HL-60 (cell line): ENCODE measurements at regions not wholly inside any gene's neighbourhood (a gene's known extent, or its start where the extent isn't known, plus 50 kb on each side); places are given as distances from the start of the nearest gene placed in this dataset.

Experiments
- DNase-seq, 2 experiments: peaks; one replicate each; pipeline ENCODE4 v3.0.0-alpha.2; 2010 to 2020; ENCODE audit warnings: low read depth in 1 of 2, low spot score in 1 of 2
- H3K27ac ChIP-seq: fragments of 250-450 bp; sonication (Bioruptor Pico); replicated peaks from 2 replicates; pipeline ENCODE4 v1.5.1; 2020; ENCODE audit warnings: mild to moderate bottlenecking, moderate library complexity
- H3K27me3 ChIP-seq: fragments of 250-450 bp; sonication (Bioruptor Pico); 2 replicates; pipeline ENCODE4 v1.5.1; 2021; ENCODE audit warnings: mild to moderate bottlenecking, moderate library complexity; ENCODE audit not compliant: insufficient read depth, poor library complexity, severe bottlenecking
- H3K4me3 ChIP-seq: replicated peaks from 2 replicates; pipeline ENCODE4 v1.5.1; 2011; ENCODE audit warnings: mild to moderate bottlenecking, control low read depth, low read length; ENCODE audit not compliant: insufficient read depth
- CTCF ChIP-seq: IDR thresholded peaks from one replicate; pipeline ENCODE4 v1.5.1; 2011; ENCODE audit warnings: low read length, control low read depth, inconsistent platforms; ENCODE audit not compliant: insufficient read depth
- GABPA ChIP-seq: IDR thresholded peaks from 2 replicates; pipeline ENCODE4 v1.6.1; 2012; ENCODE audit warnings: low read depth
- POLR2AphosphoS5 ChIP-seq: IDR thresholded peaks from 2 replicates; pipeline ENCODE4 v1.6.1; 2012; ENCODE audit warnings: low read depth
- SPI1 ChIP-seq: IDR thresholded peaks from 2 replicates; pipeline ENCODE4 v1.6.1; 2012; ENCODE audit warnings: low read depth, mild to moderate bottlenecking, borderline replicate concordance
- TF ChIP-seq, protein P1 (sequence below): IDR thresholded peaks from 2 replicates; pipeline ENCODE4 v1.6.1; 2012; ENCODE audit warnings: low read depth; ENCODE audit not compliant: insufficient replicate concordance

GRCh38 chr13:40233731-40234195 is 432.7 kb downstream of the FOXO1 start:
- TF ChIP-seq, protein P1, sequence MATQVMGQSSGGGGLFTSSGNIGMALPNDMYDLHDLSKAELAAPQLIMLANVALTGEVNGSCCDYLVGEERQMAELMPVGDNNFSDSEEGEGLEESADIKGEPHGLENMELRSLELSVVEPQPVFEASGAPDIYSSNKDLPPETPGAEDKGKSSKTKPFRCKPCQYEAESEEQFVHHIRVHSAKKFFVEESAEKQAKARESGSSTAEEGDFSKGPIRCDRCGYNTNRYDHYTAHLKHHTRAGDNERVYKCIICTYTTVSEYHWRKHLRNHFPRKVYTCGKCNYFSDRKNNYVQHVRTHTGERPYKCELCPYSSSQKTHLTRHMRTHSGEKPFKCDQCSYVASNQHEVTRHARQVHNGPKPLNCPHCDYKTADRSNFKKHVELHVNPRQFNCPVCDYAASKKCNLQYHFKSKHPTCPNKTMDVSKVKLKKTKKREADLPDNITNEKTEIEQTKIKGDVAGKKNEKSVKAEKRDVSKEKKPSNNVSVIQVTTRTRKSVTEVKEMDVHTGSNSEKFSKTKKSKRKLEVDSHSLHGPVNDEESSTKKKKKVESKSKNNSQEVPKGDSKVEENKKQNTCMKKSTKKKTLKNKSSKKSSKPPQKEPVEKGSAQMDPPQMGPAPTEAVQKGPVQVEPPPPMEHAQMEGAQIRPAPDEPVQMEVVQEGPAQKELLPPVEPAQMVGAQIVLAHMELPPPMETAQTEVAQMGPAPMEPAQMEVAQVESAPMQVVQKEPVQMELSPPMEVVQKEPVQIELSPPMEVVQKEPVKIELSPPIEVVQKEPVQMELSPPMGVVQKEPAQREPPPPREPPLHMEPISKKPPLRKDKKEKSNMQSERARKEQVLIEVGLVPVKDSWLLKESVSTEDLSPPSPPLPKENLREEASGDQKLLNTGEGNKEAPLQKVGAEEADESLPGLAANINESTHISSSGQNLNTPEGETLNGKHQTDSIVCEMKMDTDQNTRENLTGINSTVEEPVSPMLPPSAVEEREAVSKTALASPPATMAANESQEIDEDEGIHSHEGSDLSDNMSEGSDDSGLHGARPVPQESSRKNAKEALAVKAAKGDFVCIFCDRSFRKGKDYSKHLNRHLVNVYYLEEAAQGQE, result no peak
- TF ChIP-seq POLR2AphosphoS5 (no peak), CTCF (no peak), SPI1 (no peak), GABPA (no peak)
- H3K4me3 ChIP-seq, result no peak overlapping the region
- H3K27me3 ChIP-seq, result no peaks in the 10 kb centered on the region
- no peak for DNase-seq
- no peak overlapping the region for H3K27ac ChIP-seq

DNA sequence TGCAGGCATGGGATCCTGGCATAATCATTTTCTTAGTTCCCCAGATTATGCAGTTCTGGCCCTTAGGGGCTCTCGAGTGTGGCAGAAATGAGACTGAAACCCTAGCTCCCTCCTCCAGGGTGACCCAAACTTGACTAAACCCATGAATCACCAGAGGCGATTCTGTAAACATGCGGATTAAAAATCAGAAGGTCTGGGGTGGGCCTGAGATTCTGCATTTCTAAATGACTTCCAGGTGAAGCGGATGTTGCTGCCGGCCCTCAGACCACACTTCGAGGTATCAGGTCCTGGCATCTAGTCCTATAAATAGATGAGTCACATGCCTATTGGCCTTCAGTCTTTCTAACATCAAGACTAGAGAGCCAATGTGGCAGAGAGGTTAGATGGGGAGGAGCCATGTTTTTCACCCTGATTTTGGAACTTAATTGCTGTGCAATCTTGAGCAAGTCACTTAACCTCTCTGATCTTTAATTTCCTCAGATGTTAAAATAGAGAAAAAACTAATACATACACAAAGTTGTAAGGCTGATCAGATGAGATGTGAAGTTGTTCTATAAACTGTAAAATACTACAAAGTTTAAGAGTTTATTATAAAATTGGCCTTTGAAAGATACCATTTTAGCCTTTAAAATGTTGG is 431.2 kb downstream of the FOXO1 start:
- TF ChIP-seq GABPA (no peak), SPI1 (no peak), CTCF (no peak), POLR2AphosphoS5 (no peak)
- TF ChIP-seq, protein P1, result no peak
- Histone ChIP-seq H3K27me3 (peaks cover 2% of the 10 kb centered on the region), H3K27ac (no peak overlapping the region), H3K4me3 (no peak overlapping the region)
- no peak for DNase-seq

DNA sequence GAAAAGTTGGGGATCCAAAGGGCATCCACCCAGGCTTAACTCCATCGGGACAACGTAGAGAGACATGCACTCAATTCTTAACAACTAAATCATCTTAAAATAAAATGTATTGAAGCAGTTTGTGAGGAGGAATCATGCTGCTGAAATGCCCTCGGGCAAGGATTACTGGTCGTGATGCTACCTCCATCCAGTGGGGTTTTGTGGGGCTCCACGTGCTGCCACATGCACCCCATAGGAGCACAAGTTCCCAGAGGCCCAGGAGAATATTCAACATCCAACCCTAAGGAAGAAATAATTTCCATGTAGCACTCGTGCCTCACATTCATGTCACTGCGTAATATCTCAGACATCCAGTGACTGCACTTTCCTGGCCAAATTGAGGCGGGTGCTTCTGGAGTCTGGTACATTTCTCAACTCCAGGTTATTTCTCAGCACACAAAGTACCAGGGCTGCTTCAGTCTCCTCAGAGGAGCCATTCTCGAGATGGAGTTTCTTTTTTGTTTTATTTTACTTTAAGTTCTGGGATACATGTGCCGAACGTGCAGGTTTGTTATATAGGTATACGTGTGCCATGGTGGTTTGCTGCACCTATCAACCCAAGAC is 429.8 kb downstream of the FOXO1 start:
- TF ChIP-seq POLR2AphosphoS5 (no peak), CTCF (no peak)
- H3K4me3 ChIP-seq, result no peak overlapping the region
- no peak for DNase-seq
- peaks cover 9% of the 10 kb centered on the region for H3K27me3 ChIP-seq
- H3K27ac ChIP-seq, result no peak overlapping the region

DNA sequence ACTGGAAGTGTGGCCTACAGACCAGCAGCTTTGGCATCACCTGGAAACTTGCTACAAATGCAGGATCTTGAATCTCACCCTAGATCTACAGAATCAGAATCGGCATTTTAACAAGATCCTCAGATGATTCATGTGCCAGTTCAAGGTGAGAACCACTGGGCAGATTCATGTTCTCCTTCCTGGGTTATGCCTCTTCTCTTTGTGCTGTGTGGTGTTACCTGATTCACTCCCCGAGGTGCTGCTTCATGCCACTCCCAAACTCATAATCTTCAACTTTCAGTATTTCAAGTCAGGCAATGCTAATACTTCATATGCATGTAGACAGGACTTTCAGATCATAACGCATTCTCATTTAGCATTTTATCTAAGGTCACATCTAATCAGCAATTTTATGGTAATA is 427.7 kb downstream of the FOXO1 start:
- Histone ChIP-seq H3K27me3 (peaks cover 9% of the 10 kb centered on the region), H3K27ac (no peak overlapping the region), H3K4me3 (no peak overlapping the region)
- TF ChIP-seq SPI1 (no peak), CTCF (no peak), POLR2AphosphoS5 (no peak), GABPA (no peak)
- TF ChIP-seq, protein P1, result no peak
- no peak for DNase-seq
